D341Med (cell line): ENCODE measurements at regions not wholly inside any gene's neighbourhood (a gene's known extent, or its start where the extent isn't known, plus 50 kb on each side); places are given as distances from the start of the nearest gene placed in this dataset.
"Not testable (repeated sequence)": the region's sequence is repeated elsewhere in the genome, so short reads cannot be mapped to it uniquely, and the experiment has no call there.

ENCODE experiments used
- DNase-seq: peaks from one replicate; pipeline ENCODE4 v3.0.0; 2012; ENCODE audit warnings: low spot score

- DNase-seq: no peak
These were observed 124.0 kb upstream of the ZCCHC13 start for GRCh38 chrX:74179990-74180389.

- DNase-seq: no peak
These were observed 124.5 kb upstream of the ZCCHC13 start for GRCh38 chrX:74179499-74179898.

GRCh38 chrX:74179071-74179470 lies 124.9 kb upstream of the ZCCHC13 start:
- DNase-seq: no peak

- peak; percentile 5 for DNase-seq
These were observed 125.4 kb upstream of the ZCCHC13 start for GRCh38 chrX:74178536-74178935.

GRCh38 chrX:74171465-74171864 lies 132.5 kb upstream of the ZCCHC13 start:
- no peak for DNase-seq

- no peak for DNase-seq
These were observed 141.8 kb upstream of the ZCCHC13 start for GRCh38 chrX:74162199-74162598.

GRCh38 chrX:74160816-74161215 lies 143.2 kb upstream of the ZCCHC13 start:
- DNase-seq: no peak

GRCh38 chrX:74160358-74160757 lies 143.6 kb upstream of the ZCCHC13 start:
- no peak for DNase-seq

- no peak for DNase-seq
These were observed 156.5 kb upstream of the ZCCHC13 start for GRCh38 chrX:74147439-74147838.

- DNase-seq: no peak
These were observed 165.0 kb upstream of the ZCCHC13 start for GRCh38 chrX:74138943-74139342.

- peak; percentile 52 for DNase-seq
These were observed 170.7 kb upstream of the ZCCHC13 start for GRCh38 chrX:74133156-74133796.

GRCh38 chrX:74132280-74132679 lies 171.7 kb upstream of the ZCCHC13 start:
- no peak for DNase-seq

- no peak for DNase-seq
These were observed 184.7 kb upstream of the ZCCHC13 start for GRCh38 chrX:74119016-74119910.

- no peak for DNase-seq
These were observed 185.7 kb upstream of the ZCCHC13 start for GRCh38 chrX:74117962-74118902.

- DNase-seq: no peak
These were observed 192.7 kb upstream of the ZCCHC13 start for GRCh38 chrX:74111245-74111644.

- no peak for DNase-seq
These were observed 196.3 kb upstream of the ZCCHC13 start for GRCh38 chrX:74107666-74108065.

- DNase-seq: no peak
These were observed 199.5 kb upstream of the ZCCHC13 start for GRCh38 chrX:74104356-74105015.

GRCh38 chrX:74098407-74098806 lies 205.6 kb upstream of the ZCCHC13 start:
- not testable (repeated sequence) for DNase-seq

- DNase-seq: no peak
These were observed 213.9 kb upstream of the ZCCHC13 start for GRCh38 chrX:74090049-74090448.

- no peak for DNase-seq
These were observed 218.2 kb upstream of the ZCCHC13 start for GRCh38 chrX:74085642-74086236.

GRCh38 chrX:74080165-74080564 lies 223.8 kb upstream of the ZCCHC13 start:
- DNase-seq: no peak
